Mucosa of descending colon (tissue), 3 donors: ENCODE measurements at regions not wholly inside any gene's neighbourhood (a gene's known extent, or its start where the extent isn't known, plus 50 kb on each side); places are given as distances from the start of the nearest gene placed in this dataset.

Source experiments
- ATAC-seq: fragments of 200-7000 bp; cut with Tn5 transposase; one replicate; pipeline ENCODE4 v1.9.1; 2020; ENCODE audit warnings: mild to moderate bottlenecking, moderate library complexity
- DNase-seq, 3 donors: peaks; one replicate each; pipeline ENCODE4 v3.0.0-alpha.2; 2020
- H3K36me3 ChIP-seq: fragments of 200-600 bp; one replicate; pipeline ENCODE4 v1.8.0; 2021; ENCODE audit warnings: low read depth, mild to moderate bottlenecking
- H3K4me1 ChIP-seq: fragments of 200-600 bp; one replicate; pipeline ENCODE4 v1.8.0; 2021; ENCODE audit warnings: low read depth, mild to moderate bottlenecking
- H3K4me3 ChIP-seq: fragments of 200-600 bp; one replicate; pipeline ENCODE4 v1.8.0; 2021; ENCODE audit warnings: mild to moderate bottlenecking
- H3K9me3 ChIP-seq: fragments of 200-600 bp; one replicate; pipeline ENCODE4 v1.8.0; 2021; ENCODE audit warnings: mild to moderate bottlenecking
- intact Hi-C, 2 donors: fragments of 100-400 bp; cut with DNase I in 1 of 2; cut with micrococcal nuclease in 1 of 2; formaldehyde crosslinking; loops; one replicate each; pipeline versions ENCODE4 v1.11.0 to v1.11.1; 2022; cut with DNase I, micrococcal nuclease
- TF ChIP-seq, protein P1 (sequence below): fragments of 200-600 bp; IDR thresholded peaks from one replicate; pipeline ENCODE4 v1.8.0; 2022; ENCODE audit warnings: antibody characterized with exemption, mild to moderate bottlenecking
- donor health status: DM: no; HTN: no; CAD: no; lungs with moderate emphysema.
- donor health status: DM: no; HTN: no; CAD: no.
- donor health status: DM: no; HTN: yes; CAD: no.

DNA sequence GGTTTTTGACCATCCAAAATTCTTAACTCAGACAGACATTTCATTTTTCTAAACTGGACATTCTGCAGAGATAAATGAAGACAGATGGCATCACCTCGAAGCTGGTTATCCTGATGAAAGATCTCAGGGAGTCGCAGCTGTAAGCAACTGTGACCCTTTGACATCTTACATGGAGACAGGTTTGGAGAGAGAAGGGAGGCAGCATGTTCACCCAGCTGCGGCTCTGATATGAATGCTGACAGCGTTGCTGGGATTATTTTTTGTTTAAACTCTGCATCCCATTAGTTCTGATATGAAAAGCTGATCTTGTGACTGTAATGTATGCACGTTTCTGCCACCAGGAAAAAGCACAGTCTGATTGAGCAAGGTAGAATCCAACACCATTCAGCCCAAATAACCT is 89.4 kb downstream of the C6orf118 start:
- intact Hi-C loops: no loop called here
- no peaks in the 10 kb centered on the region for H3K36me3 ChIP-seq
- DNase-seq (no peak), ATAC-seq (no peak)
- H3K9me3 ChIP-seq: peaks cover 31% of the 10 kb centered on the region
- H3K4me1 ChIP-seq: no peaks in the 10 kb centered on the region
- TF ChIP-seq, protein P1, sequence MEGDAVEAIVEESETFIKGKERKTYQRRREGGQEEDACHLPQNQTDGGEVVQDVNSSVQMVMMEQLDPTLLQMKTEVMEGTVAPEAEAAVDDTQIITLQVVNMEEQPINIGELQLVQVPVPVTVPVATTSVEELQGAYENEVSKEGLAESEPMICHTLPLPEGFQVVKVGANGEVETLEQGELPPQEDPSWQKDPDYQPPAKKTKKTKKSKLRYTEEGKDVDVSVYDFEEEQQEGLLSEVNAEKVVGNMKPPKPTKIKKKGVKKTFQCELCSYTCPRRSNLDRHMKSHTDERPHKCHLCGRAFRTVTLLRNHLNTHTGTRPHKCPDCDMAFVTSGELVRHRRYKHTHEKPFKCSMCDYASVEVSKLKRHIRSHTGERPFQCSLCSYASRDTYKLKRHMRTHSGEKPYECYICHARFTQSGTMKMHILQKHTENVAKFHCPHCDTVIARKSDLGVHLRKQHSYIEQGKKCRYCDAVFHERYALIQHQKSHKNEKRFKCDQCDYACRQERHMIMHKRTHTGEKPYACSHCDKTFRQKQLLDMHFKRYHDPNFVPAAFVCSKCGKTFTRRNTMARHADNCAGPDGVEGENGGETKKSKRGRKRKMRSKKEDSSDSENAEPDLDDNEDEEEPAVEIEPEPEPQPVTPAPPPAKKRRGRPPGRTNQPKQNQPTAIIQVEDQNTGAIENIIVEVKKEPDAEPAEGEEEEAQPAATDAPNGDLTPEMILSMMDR: no peak
- H3K4me3 ChIP-seq: no peak overlapping the region

DNA sequence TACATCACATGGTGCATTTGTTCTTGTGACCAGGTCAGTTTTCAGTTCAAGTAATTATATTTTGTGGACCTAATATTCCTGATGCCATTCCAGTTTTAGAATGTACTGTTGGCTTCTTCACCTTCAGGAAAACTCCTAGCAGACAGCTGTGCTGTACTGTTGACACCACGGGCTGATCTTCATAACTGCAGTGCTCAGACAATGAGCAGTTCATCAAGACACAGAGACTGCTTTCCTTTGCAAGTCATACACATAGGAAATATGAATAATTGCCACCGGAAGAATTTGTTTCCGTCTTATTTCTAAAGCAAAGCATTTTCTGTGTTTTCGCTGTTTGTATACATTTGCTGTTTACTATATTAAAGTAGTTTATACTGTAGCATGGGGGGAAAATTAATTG is 89.8 kb downstream of the C6orf118 start:
- no peak for DNase-seq
- Histone ChIP-seq H3K36me3 (no peaks in the 10 kb centered on the region), H3K4me3 (no peak overlapping the region), H3K9me3 (peaks cover 31% of the 10 kb centered on the region), H3K4me1 (no peaks in the 10 kb centered on the region)
- TF ChIP-seq, protein P1: no peak
- intact Hi-C loops: no loop called here
- no peak for ATAC-seq

DNA sequence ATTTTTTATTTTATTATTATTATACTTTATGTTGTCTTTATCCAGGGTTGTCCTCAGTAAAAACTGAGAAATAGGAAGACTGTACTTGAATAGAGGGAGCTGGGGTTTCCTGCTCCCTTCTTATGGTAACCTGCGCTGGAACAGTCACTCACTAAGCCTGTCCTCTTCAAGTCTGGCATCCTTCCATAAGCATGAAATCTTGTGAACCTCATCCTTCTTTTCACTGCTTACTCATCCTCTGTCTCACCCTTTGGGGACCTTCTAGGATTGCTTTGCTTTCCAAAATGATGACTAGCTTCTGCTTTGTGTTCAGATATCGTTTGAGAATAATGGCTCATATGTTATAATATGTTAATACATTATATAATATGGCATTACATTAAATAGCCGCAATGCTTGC is 90.6 kb downstream of the C6orf118 start:
- H3K4me1 ChIP-seq: no peaks in the 10 kb centered on the region
- intact Hi-C loops: no loop called here
- H3K9me3 ChIP-seq: peaks cover 31% of the 10 kb centered on the region
- ATAC-seq: no peak
- TF ChIP-seq, protein P1: no peak
- no peak overlapping the region for H3K4me3 ChIP-seq
- H3K36me3 ChIP-seq: no peaks in the 10 kb centered on the region
- no peak for DNase-seq

DNA sequence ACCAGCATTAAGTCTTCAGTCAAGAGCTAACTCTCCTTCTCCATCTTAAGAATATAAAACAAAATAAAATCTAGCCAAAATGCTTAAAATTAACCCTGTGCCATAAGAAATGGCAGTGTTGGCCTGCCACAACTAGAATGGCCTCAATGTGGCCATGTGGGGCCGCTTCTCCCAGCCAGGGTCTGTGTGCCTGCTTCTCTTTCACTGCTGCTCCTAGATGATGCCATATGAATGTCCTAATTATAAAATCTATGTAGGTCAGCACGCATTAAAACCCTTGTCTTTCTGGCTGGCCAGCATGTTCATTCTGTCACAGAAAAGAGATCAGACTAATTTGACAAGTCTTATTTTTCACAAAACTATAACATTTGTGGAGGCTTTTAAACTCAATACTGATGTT is 102.6 kb downstream of the C6orf118 start:
- TF ChIP-seq, protein P1: no peak
- Histone ChIP-seq H3K9me3 (peaks cover 44% of the 10 kb centered on the region), H3K4me1 (no peaks in the 10 kb centered on the region), H3K4me3 (no peak overlapping the region), H3K36me3 (no peaks in the 10 kb centered on the region)
- DNase-seq (no peak), ATAC-seq (no peak)
- intact Hi-C loops: no loop called here

DNA sequence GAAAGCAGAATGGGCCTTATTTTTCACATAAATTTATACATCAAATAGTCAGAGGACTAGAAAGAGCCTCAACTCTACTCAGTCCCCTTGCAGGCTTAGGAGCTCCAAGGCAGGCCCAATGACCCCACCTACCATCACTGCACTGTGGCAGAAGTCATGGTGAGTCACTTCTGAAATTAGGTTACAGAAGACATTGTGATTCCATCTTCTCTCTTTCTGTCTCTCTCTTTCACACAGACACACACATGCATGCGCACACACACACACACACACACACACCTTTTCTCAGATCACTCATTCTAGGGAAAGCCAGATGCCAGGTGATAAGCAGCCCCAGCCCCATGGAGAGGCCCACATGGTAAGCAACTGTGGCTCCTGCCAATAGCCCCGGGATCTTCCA is 103.8 kb downstream of the C6orf118 start:
- no peak for DNase-seq
- no peak for ATAC-seq
- H3K4me3 ChIP-seq: no peak overlapping the region
- H3K4me1 ChIP-seq: no peaks in the 10 kb centered on the region
- intact Hi-C loops: no loop called here
- H3K9me3 ChIP-seq: peaks cover 35% of the 10 kb centered on the region
- TF ChIP-seq, protein P1: no peak
- H3K36me3 ChIP-seq: no peaks in the 10 kb centered on the region
